HCT116 (cell line): ENCODE measurements at regions not wholly inside any gene's neighbourhood (a gene's known extent, or its start where the extent isn't known, plus 50 kb on each side); places are given as distances from the start of the nearest gene placed in this dataset.

Source experiments
- ATAC-seq: fragments of 200-7000 bp; cut with Tn5 transposase; 2 replicates; pipeline ENCODE4 v1.9.1; 2020; ENCODE audit warnings: mild to moderate bottlenecking, moderate library complexity
- BruUV-seq: library from RNA; stranded (reverse); fragments of 400-500 nt; replicated peaks from 2 replicates; lab custom pipeline; 2021; lab: Mats Ljungman, UMichigan
- CTCF ChIA-PET: fragments of 300-600 bp; sonication (Branson Sonifier 250); formaldehyde crosslinking; loops from one replicate; lab custom pipeline; 2021; ENCODE audit warnings: antibody characterized with exemption; lab: Charles Lee
- POLR2A ChIA-PET: fragments of 300-600, 350-600 bp; sonication (Branson Sonifier 250); formaldehyde crosslinking; loops from one replicate; lab custom pipeline; 2021; ENCODE audit warnings: antibody characterized with exemption; lab: Charles Lee
- RAD21 ChIA-PET, 2 experiments: fragments of 300-600 bp; sonication (Branson Sonifier 250); formaldehyde crosslinking; loops; one replicate each; lab custom pipeline; 2023; ENCODE audit warnings: low total read pairs in 2 of 2; ENCODE audit not compliant: uncharacterized antibody in 2 of 2, unreplicated experiment in 2 of 2, low non-redundant PET in 1 of 2; lab: Charles Lee
- DNase-seq: peaks from one replicate; pipeline ENCODE4 v3.0.0-alpha.2; 2010; ENCODE audit warnings: low read depth, low spot score
- H2AFZ ChIP-seq: fragments of 200-600 bp; shearing (Covaris generic), sonication (generic); 2 replicates; pipeline ENCODE4 v1.6.1; 2017; ENCODE audit warnings: low read depth, mixed run types, mixed read lengths, antibody characterized with exemption, low read length; ENCODE audit not compliant: poor library complexity, severe bottlenecking
- H3K27ac ChIP-seq: 2 replicates; pipeline ENCODE4 v1.5.1; 2012; ENCODE audit warnings: low read depth, low read length
- H3K27me3 ChIP-seq: fragments of 200-600 bp; sonication (generic); 2 replicates; pipeline ENCODE4 v1.6.1; 2016; ENCODE audit warnings: mixed run types, low read length, mixed read lengths; ENCODE audit not compliant: insufficient read depth
- H3K36me3 ChIP-seq, 2 experiments: fragments of 200-500 bp in 1 of 2; fragments of 200-600 bp in 1 of 2; sonication (Bioruptor generic) in 1 of 2; sonication (generic) in 1 of 2; 2 replicates each; pipeline versions ENCODE4 v1.5.1 to v1.6.1; 2014 to 2016; ENCODE audit warnings: low read length in 2 of 2, inconsistent platforms in 1 of 2, mixed read lengths in 1 of 2, mixed run types in 1 of 2; ENCODE audit not compliant: insufficient read depth in 2 of 2, control insufficient read depth in 1 of 2
- H3K4me1 ChIP-seq, 2 experiments: fragments of 200-600 bp in 1 of 2; sonication (generic) in 1 of 2; 2 replicates each; pipeline versions ENCODE4 v1.5.1 to v1.6.1; 2012 to 2017; ENCODE audit warnings: low read length in 2 of 2, inconsistent platforms in 1 of 2, mild to moderate bottlenecking in 1 of 2, mixed read lengths in 1 of 2, mixed run types in 1 of 2, moderate library complexity in 1 of 2; ENCODE audit not compliant: insufficient read depth in 2 of 2, control insufficient read depth in 1 of 2
- H3K4me2 ChIP-seq: fragments of 200-600 bp; sonication (generic); 2 replicates; pipeline ENCODE4 v1.6.1; 2017; ENCODE audit warnings: mixed run types, low read length, mixed read lengths
- H3K4me3 ChIP-seq, 2 experiments: fragments of 200-600 bp in 1 of 2; sonication (generic) in 1 of 2; replicated peaks in 1 of 2; 2 replicates each; pipeline ENCODE4 v1.5.1; 2011 to 2016; ENCODE audit warnings: low read length in 2 of 2, control low read depth in 1 of 2, low read depth in 1 of 2, mild to moderate bottlenecking in 1 of 2, mixed read lengths in 1 of 2, mixed run types in 1 of 2
- H3K79me2 ChIP-seq: fragments of 200-600 bp; sonication (generic); 2 replicates; pipeline ENCODE4 v1.6.1; 2017; ENCODE audit warnings: mild to moderate bottlenecking, mixed run types, low read length, moderate library complexity, mixed read lengths; ENCODE audit not compliant: insufficient read depth
- H3K9ac ChIP-seq: fragments of 200-600 bp; sonication (generic); 2 replicates; pipeline ENCODE4 v1.6.1; 2016; ENCODE audit warnings: low read length, mixed read lengths
- H3K9me2 ChIP-seq: fragments of 200-600 bp; sonication (generic), shearing (Covaris generic); 2 replicates; pipeline ENCODE4 v1.6.1; 2017; ENCODE audit warnings: mixed run types, mild to moderate bottlenecking, moderate library complexity; ENCODE audit not compliant: insufficient read depth
- H3K9me3 ChIP-seq, 2 experiments: fragments of 200-500 bp in 1 of 2; fragments of 200-600 bp in 1 of 2; sonication (Bioruptor generic) in 1 of 2; sonication (generic) in 1 of 2; 2 replicates each; pipeline ENCODE4 v1.6.1; 2014 to 2017; ENCODE audit warnings: low read length in 2 of 2, mixed read lengths in 2 of 2, inconsistent platforms in 1 of 2, low read depth in 1 of 2, mild to moderate bottlenecking in 1 of 2, mixed run types in 1 of 2, moderate library complexity in 1 of 2; ENCODE audit not compliant: control insufficient read depth in 1 of 2, insufficient read depth in 1 of 2
- H4K20me1 ChIP-seq: fragments of 200-600 bp; sonication (generic), shearing (Covaris generic); 2 replicates; pipeline ENCODE4 v1.6.1; 2017; ENCODE audit warnings: mixed run types, mild to moderate bottlenecking, moderate library complexity; ENCODE audit not compliant: insufficient read depth
- CTCF ChIP-seq, 3 experiments: fragments of 200-600 bp in 1 of 3; sonication (generic) in 1 of 3; IDR thresholded peaks in 2 of 3; conservative IDR thresholded peaks in 1 of 3; 2 replicates each; pipeline ENCODE4 v1.5.1; 2012 to 2017; ENCODE audit warnings: low read depth in 2 of 3, low read length in 2 of 3, antibody characterized with exemption in 1 of 3, borderline replicate concordance in 1 of 3, control low read depth in 1 of 3, mild to moderate bottlenecking in 1 of 3, mixed read lengths in 1 of 3, mixed run types in 1 of 3, moderate library complexity in 1 of 3; ENCODE audit not compliant: insufficient read depth in 1 of 3
- RAD21 ChIP-seq: IDR thresholded peaks from 2 replicates; pipeline ENCODE4 v1.6.1; 2012; ENCODE audit warnings: low read depth, mild to moderate bottlenecking
- SRF ChIP-seq: IDR thresholded peaks from 2 replicates; pipeline ENCODE4 v1.6.1; 2012; ENCODE audit warnings: low read depth
- intact Hi-C: fragments of 100-400 bp; cut with micrococcal nuclease; formaldehyde crosslinking; loops from 2 replicates; pipeline ENCODE4 v1.10.0; 2022
- TF ChIP-seq, protein P1 (sequence below): IDR thresholded peaks from 2 replicates; pipeline ENCODE4 v1.6.1; 2011; ENCODE audit warnings: mild to moderate bottlenecking, low read length, moderate library complexity; ENCODE audit not compliant: insufficient replicate concordance; ENCODE audit errors: extremely low read depth

DNA sequence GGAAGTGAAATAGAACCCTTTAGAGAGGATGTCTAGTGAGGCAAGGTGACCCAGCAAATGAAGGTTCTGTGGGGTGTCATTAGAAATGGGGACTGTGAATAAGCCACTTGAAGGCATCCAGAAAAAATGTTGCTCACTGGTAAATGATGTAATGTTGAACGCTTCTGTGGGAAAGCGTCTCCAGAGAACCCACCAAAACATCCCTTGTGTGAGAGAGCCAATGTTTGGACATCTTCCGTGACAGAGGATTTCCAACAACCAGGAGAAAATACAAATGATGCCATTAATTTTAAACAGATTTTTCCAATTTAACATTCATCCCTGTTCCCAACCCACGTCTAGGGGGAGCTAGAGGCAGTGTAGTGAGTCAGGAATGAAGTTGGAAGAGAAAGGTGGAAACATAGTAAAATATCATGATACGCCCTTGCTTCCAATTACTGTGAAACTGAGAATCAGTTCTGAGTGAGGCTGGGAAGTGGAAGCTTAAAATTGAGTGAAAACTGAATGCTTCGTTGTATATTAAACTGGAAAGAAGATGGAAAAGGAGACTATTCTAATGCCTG is 584.2 kb downstream of the CD109 start:
- DNase-seq (no peak), ATAC-seq (peak; percentile 61)
- intact Hi-C loops = no loop called here
- no peak overlapping the region for H3K4me3 ChIP-seq
- no peaks in the 10 kb centered on the region for H3K4me1 ChIP-seq
- H3K36me3 ChIP-seq = no peaks in the 10 kb centered on the region
- no peak overlapping the region for H2AFZ ChIP-seq
- H4K20me1 ChIP-seq = no peaks in the 10 kb centered on the region
- H3K9ac ChIP-seq = no peak overlapping the region
- peak in 2 of 3 experiments; percentile 57 to 65; a peak in 3 of 6 replicates for TF ChIP-seq CTCF (IDR thresholded peaks at IDR 0.05 in 2 of 3, conservative IDR thresholded peaks at IDR 0.05 in 1 of 3; ENCODE audit: borderline replicate concordance in 1 of 3, insufficient read depth in 1 of 3, low read depth in 2 of 3, low read length in 2 of 3)
- peak; percentile 42 for TF ChIP-seq RAD21
- TF ChIP-seq, protein P1, sequence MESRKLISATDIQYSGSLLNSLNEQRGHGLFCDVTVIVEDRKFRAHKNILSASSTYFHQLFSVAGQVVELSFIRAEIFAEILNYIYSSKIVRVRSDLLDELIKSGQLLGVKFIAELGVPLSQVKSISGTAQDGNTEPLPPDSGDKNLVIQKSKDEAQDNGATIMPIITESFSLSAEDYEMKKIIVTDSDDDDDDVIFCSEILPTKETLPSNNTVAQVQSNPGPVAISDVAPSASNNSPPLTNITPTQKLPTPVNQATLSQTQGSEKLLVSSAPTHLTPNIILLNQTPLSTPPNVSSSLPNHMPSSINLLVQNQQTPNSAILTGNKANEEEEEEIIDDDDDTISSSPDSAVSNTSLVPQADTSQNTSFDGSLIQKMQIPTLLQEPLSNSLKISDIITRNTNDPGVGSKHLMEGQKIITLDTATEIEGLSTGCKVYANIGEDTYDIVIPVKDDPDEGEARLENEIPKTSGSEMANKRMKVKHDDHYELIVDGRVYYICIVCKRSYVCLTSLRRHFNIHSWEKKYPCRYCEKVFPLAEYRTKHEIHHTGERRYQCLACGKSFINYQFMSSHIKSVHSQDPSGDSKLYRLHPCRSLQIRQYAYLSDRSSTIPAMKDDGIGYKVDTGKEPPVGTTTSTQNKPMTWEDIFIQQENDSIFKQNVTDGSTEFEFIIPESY = no peak
- no peak for TF ChIP-seq SRF
- ChIA-PET POLR2A (no interaction called here), CTCF (interaction anchor here (0.7 to 1.7 kb wide), 9 partner anchors 9 to 188 kb away, joined by 3 to 7 read pairs (median 3); no protein-coding TSS in a partner anchor), RAD21 (no interaction called here)
- H3K9me2 ChIP-seq = no peaks in the 10 kb centered on the region
- no peaks in the 10 kb centered on the region for H3K9me3 ChIP-seq
- H3K4me2 ChIP-seq = no peak overlapping the region
- no TSS peak for BruUV-seq
- H3K27me3 ChIP-seq = no peaks in the 10 kb centered on the region
- H3K79me2 ChIP-seq = no peaks in the 10 kb centered on the region
- no peak overlapping the region for H3K27ac ChIP-seq
